ENCODE measurements at regions not wholly inside any gene's neighbourhood (a gene's known extent, or its start where the extent isn't known, plus 50 kb on each side); places are given as distances from the start of the nearest gene placed in this dataset.

GRCh38 chr12:75883241-75883640 lies 148.3 kb downstream of the PHLDA1 start (continued):
- no peak for TF ChIP-seq ZNF280B (CRISPR knock-in tag; IDR thresholded peaks at IDR 0.05)
- TF ChIP-seq THAP7 (CRISPR knock-in tag; IDR thresholded peaks at IDR 0.05): no peak

GRCh38 chr12:75882421-75882820 lies 149.2 kb downstream of the PHLDA1 start:
- no TSS peak for BruUV-seq (replicated peaks)
- H3K4me3 ChIP-seq: no peak overlapping the region
- no peaks in the 10 kb centered on the region for H4K20me1 ChIP-seq (replicated peaks; ENCODE audit: control insufficient read depth, insufficient read depth, low read length)
- no peak overlapping the region for H3K4me2 ChIP-seq (ENCODE audit: insufficient read depth, low read length)
- ATAC-seq (no peak), FAIRE-seq (no peak), DNase-seq (ENCODE audit: extremely low read depth in 1 of 4, low spot score in 3 of 4) (no peak)
- H3K4me1 ChIP-seq (replicated peaks in 1 of 2; ENCODE audit: control insufficient read depth in 2 of 2, insufficient read depth in 2 of 2, low read length in 2 of 2): peaks cover 1% of the 10 kb centered on the region in 2 experiments; a peak in 1 of 5 replicates
- ChIA-PET CTCF (ENCODE audit: low intra/inter-chr PET ratio) (no interaction called here), POLR2A (interaction anchor here (0.7 to 1.5 kb wide), 3 partner anchors 8 to 246 kb away, joined by 3 to 4 read pairs (median 3); no protein-coding TSS in a partner anchor)
- H3K79me2 ChIP-seq (ENCODE audit: control insufficient read depth, insufficient read depth, low read length): no peaks in the 10 kb centered on the region
- no peak overlapping the region for H3K27ac ChIP-seq (ENCODE audit: extremely low read depth, low read depth, low read length)
- no peaks in the 10 kb centered on the region for H3K9me1 ChIP-seq (ENCODE audit: control insufficient read depth, insufficient read depth, low read length)
- H3K36me3 ChIP-seq (ENCODE audit: control insufficient read depth, insufficient read depth, low read length): no peaks in the 10 kb centered on the region
- no peak overlapping the region for H2AFZ ChIP-seq (ENCODE audit: low read depth, low read length)
- H3K9ac ChIP-seq (ENCODE audit: insufficient read depth in 1 of 2, low read depth in 2 of 2, low read length in 2 of 2): no peak overlapping the region
- intact Hi-C loops (cut with micrococcal nuclease) (no loop called here), in situ Hi-C loops (cut with MboI) (no loop called here)
- H3K27me3 ChIP-seq (ENCODE audit: control insufficient read depth in 2 of 2, insufficient read depth in 2 of 2, low read length in 2 of 2): no peaks in the 10 kb centered on the region; a peak in 1 of 5 replicates
- H3K9me3 ChIP-seq (replicated peaks; ENCODE audit: control insufficient read depth, insufficient read depth, low read depth, low read length): no peaks in the 10 kb centered on the region
- 28% methylated on average over 3 of the region's 3 CpGs for WGBS (ENCODE audit: insufficient coverage, low coverage, missing lambda C conversion rate)
- TF ChIP-seq DLX4 (CRISPR knock-in tag; IDR thresholded peaks at IDR 0.05) (no peak), THAP12 (CRISPR knock-in tag; IDR thresholded peaks at IDR 0.05) (no peak), STAT5A (IDR thresholded peaks at IDR 0.05; ENCODE audit: borderline replicate concordance, low read length) (no peak), OTX1 (CRISPR knock-in tag; IDR thresholded peaks at IDR 0.05) (no peak), MLX (CRISPR knock-in tag; conservative IDR thresholded peaks at IDR 0.05) (no peak), SAFB2 (IDR thresholded peaks at IDR 0.05; ENCODE audit: borderline replicate concordance, low read depth, low read length, severe bottlenecking) (no peak), ZNF3 (CRISPR knock-in tag; IDR thresholded peaks at IDR 0.05) (no peak), XRCC3 (IDR thresholded peaks at IDR 0.05) (no peak), HCFC1 (IDR thresholded peaks at IDR 0.05; ENCODE audit: low read depth, low read length) (no peak), ZNF140 (CRISPR knock-in tag; IDR thresholded peaks at IDR 0.05) (no peak), RHOXF2B (CRISPR knock-in tag; conservative IDR thresholded peaks at IDR 0.05) (no peak), ZZZ3 (IDR thresholded peaks at IDR 0.05) (no peak)
